HCT116 (cell line): ENCODE measurements at regions not wholly inside any gene's neighbourhood (a gene's known extent, or its start where the extent isn't known, plus 50 kb on each side); places are given as distances from the start of the nearest gene placed in this dataset.
"Not testable (repeated sequence)": the region's sequence is repeated elsewhere in the genome, so short reads cannot be mapped to it uniquely, and the experiment has no call there.

Experiments used
- ATAC-seq: fragments of 200-7000 bp; cut with Tn5 transposase; 2 replicates; pipeline ENCODE4 v1.9.1; 2020; ENCODE audit warnings: mild to moderate bottlenecking, moderate library complexity
- BruUV-seq: library from RNA; stranded (reverse); fragments of 400-500 nt; replicated peaks from 2 replicates; lab custom pipeline; 2021; lab: Mats Ljungman, UMichigan
- CTCF ChIA-PET: fragments of 300-600 bp; sonication (Branson Sonifier 250); formaldehyde crosslinking; loops from one replicate; lab custom pipeline; 2021; ENCODE audit warnings: antibody characterized with exemption; lab: Charles Lee
- POLR2A ChIA-PET: fragments of 300-600, 350-600 bp; sonication (Branson Sonifier 250); formaldehyde crosslinking; loops from one replicate; lab custom pipeline; 2021; ENCODE audit warnings: antibody characterized with exemption; lab: Charles Lee
- RAD21 ChIA-PET, 2 experiments: fragments of 300-600 bp; sonication (Branson Sonifier 250); formaldehyde crosslinking; loops; one replicate each; lab custom pipeline; 2023; ENCODE audit warnings: low total read pairs in 2 of 2; ENCODE audit not compliant: uncharacterized antibody in 2 of 2, unreplicated experiment in 2 of 2, low non-redundant PET in 1 of 2; lab: Charles Lee
- DNase-seq: peaks from one replicate; pipeline ENCODE4 v3.0.0-alpha.2; 2010; ENCODE audit warnings: low read depth, low spot score
- H2AFZ ChIP-seq: fragments of 200-600 bp; shearing (Covaris generic), sonication (generic); 2 replicates; pipeline ENCODE4 v1.6.1; 2017; ENCODE audit warnings: low read depth, mixed run types, mixed read lengths, antibody characterized with exemption, low read length; ENCODE audit not compliant: poor library complexity, severe bottlenecking
- H3K27ac ChIP-seq: 2 replicates; pipeline ENCODE4 v1.5.1; 2012; ENCODE audit warnings: low read depth, low read length
- H3K27me3 ChIP-seq: fragments of 200-600 bp; sonication (generic); 2 replicates; pipeline ENCODE4 v1.6.1; 2016; ENCODE audit warnings: mixed run types, low read length, mixed read lengths; ENCODE audit not compliant: insufficient read depth
- H3K36me3 ChIP-seq, 2 experiments: fragments of 200-500 bp in 1 of 2; fragments of 200-600 bp in 1 of 2; sonication (Bioruptor generic) in 1 of 2; sonication (generic) in 1 of 2; 2 replicates each; pipeline versions ENCODE4 v1.5.1 to v1.6.1; 2014 to 2016; ENCODE audit warnings: low read length in 2 of 2, inconsistent platforms in 1 of 2, mixed read lengths in 1 of 2, mixed run types in 1 of 2; ENCODE audit not compliant: insufficient read depth in 2 of 2, control insufficient read depth in 1 of 2
- H3K4me1 ChIP-seq, 2 experiments: fragments of 200-600 bp in 1 of 2; sonication (generic) in 1 of 2; 2 replicates each; pipeline versions ENCODE4 v1.5.1 to v1.6.1; 2012 to 2017; ENCODE audit warnings: low read length in 2 of 2, inconsistent platforms in 1 of 2, mild to moderate bottlenecking in 1 of 2, mixed read lengths in 1 of 2, mixed run types in 1 of 2, moderate library complexity in 1 of 2; ENCODE audit not compliant: insufficient read depth in 2 of 2, control insufficient read depth in 1 of 2
- H3K4me2 ChIP-seq: fragments of 200-600 bp; sonication (generic); 2 replicates; pipeline ENCODE4 v1.6.1; 2017; ENCODE audit warnings: mixed run types, low read length, mixed read lengths
- H3K4me3 ChIP-seq, 2 experiments: fragments of 200-600 bp in 1 of 2; sonication (generic) in 1 of 2; replicated peaks in 1 of 2; 2 replicates each; pipeline ENCODE4 v1.5.1; 2011 to 2016; ENCODE audit warnings: low read length in 2 of 2, control low read depth in 1 of 2, low read depth in 1 of 2, mild to moderate bottlenecking in 1 of 2, mixed read lengths in 1 of 2, mixed run types in 1 of 2
- H3K79me2 ChIP-seq: fragments of 200-600 bp; sonication (generic); 2 replicates; pipeline ENCODE4 v1.6.1; 2017; ENCODE audit warnings: mild to moderate bottlenecking, mixed run types, low read length, moderate library complexity, mixed read lengths; ENCODE audit not compliant: insufficient read depth
- H3K9ac ChIP-seq: fragments of 200-600 bp; sonication (generic); 2 replicates; pipeline ENCODE4 v1.6.1; 2016; ENCODE audit warnings: low read length, mixed read lengths
- H3K9me2 ChIP-seq: fragments of 200-600 bp; sonication (generic), shearing (Covaris generic); 2 replicates; pipeline ENCODE4 v1.6.1; 2017; ENCODE audit warnings: mixed run types, mild to moderate bottlenecking, moderate library complexity; ENCODE audit not compliant: insufficient read depth
- H3K9me3 ChIP-seq, 2 experiments: fragments of 200-500 bp in 1 of 2; fragments of 200-600 bp in 1 of 2; sonication (Bioruptor generic) in 1 of 2; sonication (generic) in 1 of 2; 2 replicates each; pipeline ENCODE4 v1.6.1; 2014 to 2017; ENCODE audit warnings: low read length in 2 of 2, mixed read lengths in 2 of 2, inconsistent platforms in 1 of 2, low read depth in 1 of 2, mild to moderate bottlenecking in 1 of 2, mixed run types in 1 of 2, moderate library complexity in 1 of 2; ENCODE audit not compliant: control insufficient read depth in 1 of 2, insufficient read depth in 1 of 2
- H4K20me1 ChIP-seq: fragments of 200-600 bp; sonication (generic), shearing (Covaris generic); 2 replicates; pipeline ENCODE4 v1.6.1; 2017; ENCODE audit warnings: mixed run types, mild to moderate bottlenecking, moderate library complexity; ENCODE audit not compliant: insufficient read depth
- CBX3 ChIP-seq: IDR thresholded peaks from 2 replicates; pipeline ENCODE4 v1.6.1; 2012; ENCODE audit warnings: low read depth
- ELF1 ChIP-seq: IDR thresholded peaks from 2 replicates; pipeline ENCODE4 v1.6.1; 2012; ENCODE audit warnings: low read depth, borderline replicate concordance
- EZH2 ChIP-seq: fragments of 200-600 bp; sonication (generic); IDR thresholded peaks from 2 replicates; pipeline ENCODE4 v1.6.1; 2017; ENCODE audit warnings: antibody characterized with exemption, mixed run types
- JUND ChIP-seq: IDR thresholded peaks from 2 replicates; pipeline ENCODE4 v1.6.1; 2012
- SRF ChIP-seq: IDR thresholded peaks from 2 replicates; pipeline ENCODE4 v1.6.1; 2012; ENCODE audit warnings: low read depth
- ZFX ChIP-seq: fragments of 450-650 bp; IDR thresholded peaks from 2 replicates; pipeline ENCODE4 v1.6.1; 2017
- intact Hi-C: fragments of 100-400 bp; cut with micrococcal nuclease; formaldehyde crosslinking; loops from 2 replicates; pipeline ENCODE4 v1.10.0; 2022
- TF ChIP-seq, protein P1 (sequence below), 3 experiments: fragments of 200-600 bp in 1 of 3; sonication (generic) in 1 of 3; IDR thresholded peaks in 2 of 3; conservative IDR thresholded peaks in 1 of 3; 2 replicates each; pipeline ENCODE4 v1.5.1; 2012 to 2017; ENCODE audit warnings: low read depth in 2 of 3, low read length in 2 of 3, antibody characterized with exemption in 1 of 3, borderline replicate concordance in 1 of 3, control low read depth in 1 of 3, mild to moderate bottlenecking in 1 of 3, mixed read lengths in 1 of 3, mixed run types in 1 of 3, moderate library complexity in 1 of 3; ENCODE audit not compliant: insufficient read depth in 1 of 3
- TF ChIP-seq, protein P2 (sequence below): IDR thresholded peaks from 2 replicates; pipeline ENCODE4 v1.6.1; 2012; ENCODE audit warnings: low read depth

DNA sequence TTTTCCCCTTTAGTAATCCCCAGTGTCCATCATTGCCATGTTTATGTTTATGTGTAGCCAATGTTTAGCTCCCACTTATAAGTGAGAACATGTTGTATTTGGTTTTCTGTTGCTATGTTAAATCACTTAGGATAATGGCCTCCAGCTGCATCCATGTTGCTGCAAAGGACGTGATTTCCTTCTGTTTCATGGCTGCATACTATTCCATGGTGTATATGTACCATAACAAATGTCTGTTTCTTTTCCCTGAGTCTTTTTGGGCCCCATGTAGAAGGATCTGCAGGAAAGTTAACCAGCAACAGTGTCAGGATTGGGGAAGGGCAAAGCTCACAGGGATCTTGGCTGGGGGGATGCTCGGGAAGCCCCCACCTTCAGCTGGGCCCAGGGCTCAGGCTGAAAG is 64.3 kb upstream of the SULF2 start:
- no peak overlapping the region for H3K4me3 ChIP-seq
- no peaks in the 10 kb centered on the region for H4K20me1 ChIP-seq
- BruUV-seq: no TSS peak
- H3K9me2 ChIP-seq: no peaks in the 10 kb centered on the region
- no peaks in the 10 kb centered on the region for H3K36me3 ChIP-seq
- no peak for TF ChIP-seq ZFX
- no peak for TF ChIP-seq JUND
- TF ChIP-seq ELF1: no peak
- no peak for TF ChIP-seq SRF
- TF ChIP-seq, protein P1, sequence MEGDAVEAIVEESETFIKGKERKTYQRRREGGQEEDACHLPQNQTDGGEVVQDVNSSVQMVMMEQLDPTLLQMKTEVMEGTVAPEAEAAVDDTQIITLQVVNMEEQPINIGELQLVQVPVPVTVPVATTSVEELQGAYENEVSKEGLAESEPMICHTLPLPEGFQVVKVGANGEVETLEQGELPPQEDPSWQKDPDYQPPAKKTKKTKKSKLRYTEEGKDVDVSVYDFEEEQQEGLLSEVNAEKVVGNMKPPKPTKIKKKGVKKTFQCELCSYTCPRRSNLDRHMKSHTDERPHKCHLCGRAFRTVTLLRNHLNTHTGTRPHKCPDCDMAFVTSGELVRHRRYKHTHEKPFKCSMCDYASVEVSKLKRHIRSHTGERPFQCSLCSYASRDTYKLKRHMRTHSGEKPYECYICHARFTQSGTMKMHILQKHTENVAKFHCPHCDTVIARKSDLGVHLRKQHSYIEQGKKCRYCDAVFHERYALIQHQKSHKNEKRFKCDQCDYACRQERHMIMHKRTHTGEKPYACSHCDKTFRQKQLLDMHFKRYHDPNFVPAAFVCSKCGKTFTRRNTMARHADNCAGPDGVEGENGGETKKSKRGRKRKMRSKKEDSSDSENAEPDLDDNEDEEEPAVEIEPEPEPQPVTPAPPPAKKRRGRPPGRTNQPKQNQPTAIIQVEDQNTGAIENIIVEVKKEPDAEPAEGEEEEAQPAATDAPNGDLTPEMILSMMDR (IDR thresholded peaks at IDR 0.05 in 2 of 3, conservative IDR thresholded peaks at IDR 0.05 in 1 of 3; ENCODE audit: borderline replicate concordance in 1 of 3, insufficient read depth in 1 of 3, low read depth in 2 of 3, low read length in 2 of 3): no peak
- H3K9ac ChIP-seq: no peak overlapping the region
- no peaks in the 10 kb centered on the region for H3K79me2 ChIP-seq
- CTCF ChIA-PET: no interaction called here
- no peak overlapping the region for H2AFZ ChIP-seq
- H3K27me3 ChIP-seq: no peaks in the 10 kb centered on the region
- intact Hi-C loops: no loop called here
- POLR2A ChIA-PET: no interaction called here
- H3K4me2 ChIP-seq: no peak overlapping the region
- DNase-seq: no peak
- H3K4me1 ChIP-seq: no peaks in the 10 kb centered on the region
- RAD21 ChIA-PET: no interaction called here
- no peak for ATAC-seq
- no peaks in the 10 kb centered on the region for H3K9me3 ChIP-seq
- no peak overlapping the region for H3K27ac ChIP-seq

DNA sequence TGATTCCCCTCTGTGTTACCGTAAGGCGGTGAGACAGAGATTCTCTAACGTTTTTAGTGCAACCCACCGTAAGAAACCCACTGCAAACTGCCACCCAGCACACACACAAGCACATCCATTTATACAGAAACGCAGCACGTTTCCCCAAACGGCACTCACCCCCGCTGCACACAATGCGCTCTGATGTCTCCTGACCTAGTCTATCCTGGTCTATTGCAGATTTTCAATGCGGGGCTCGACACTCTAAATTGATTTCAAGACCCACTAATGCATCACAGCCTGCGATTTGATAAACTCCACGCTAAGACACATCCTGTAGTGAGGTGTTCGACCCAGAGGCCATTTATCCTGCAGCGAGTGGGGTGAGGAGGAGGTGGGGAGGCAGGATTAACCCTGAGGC is 63.7 kb upstream of the SULF2 start:
- H4K20me1 ChIP-seq: no peaks in the 10 kb centered on the region
- H3K4me2 ChIP-seq: no peak overlapping the region
- no peak overlapping the region for H3K4me3 ChIP-seq
- H3K27ac ChIP-seq: no peak overlapping the region
- intact Hi-C loops: no loop called here
- POLR2A ChIA-PET: no interaction called here
- no peaks in the 10 kb centered on the region for H3K9me3 ChIP-seq
- H3K27me3 ChIP-seq: no peaks in the 10 kb centered on the region
- H3K9ac ChIP-seq: no peak overlapping the region
- H3K9me2 ChIP-seq: no peaks in the 10 kb centered on the region
- no peaks in the 10 kb centered on the region for H3K36me3 ChIP-seq
- DNase-seq (no peak), ATAC-seq (no peak)
- RAD21 ChIA-PET: no interaction called here
- BruUV-seq: no TSS peak
- TF ChIP-seq, protein P2, sequence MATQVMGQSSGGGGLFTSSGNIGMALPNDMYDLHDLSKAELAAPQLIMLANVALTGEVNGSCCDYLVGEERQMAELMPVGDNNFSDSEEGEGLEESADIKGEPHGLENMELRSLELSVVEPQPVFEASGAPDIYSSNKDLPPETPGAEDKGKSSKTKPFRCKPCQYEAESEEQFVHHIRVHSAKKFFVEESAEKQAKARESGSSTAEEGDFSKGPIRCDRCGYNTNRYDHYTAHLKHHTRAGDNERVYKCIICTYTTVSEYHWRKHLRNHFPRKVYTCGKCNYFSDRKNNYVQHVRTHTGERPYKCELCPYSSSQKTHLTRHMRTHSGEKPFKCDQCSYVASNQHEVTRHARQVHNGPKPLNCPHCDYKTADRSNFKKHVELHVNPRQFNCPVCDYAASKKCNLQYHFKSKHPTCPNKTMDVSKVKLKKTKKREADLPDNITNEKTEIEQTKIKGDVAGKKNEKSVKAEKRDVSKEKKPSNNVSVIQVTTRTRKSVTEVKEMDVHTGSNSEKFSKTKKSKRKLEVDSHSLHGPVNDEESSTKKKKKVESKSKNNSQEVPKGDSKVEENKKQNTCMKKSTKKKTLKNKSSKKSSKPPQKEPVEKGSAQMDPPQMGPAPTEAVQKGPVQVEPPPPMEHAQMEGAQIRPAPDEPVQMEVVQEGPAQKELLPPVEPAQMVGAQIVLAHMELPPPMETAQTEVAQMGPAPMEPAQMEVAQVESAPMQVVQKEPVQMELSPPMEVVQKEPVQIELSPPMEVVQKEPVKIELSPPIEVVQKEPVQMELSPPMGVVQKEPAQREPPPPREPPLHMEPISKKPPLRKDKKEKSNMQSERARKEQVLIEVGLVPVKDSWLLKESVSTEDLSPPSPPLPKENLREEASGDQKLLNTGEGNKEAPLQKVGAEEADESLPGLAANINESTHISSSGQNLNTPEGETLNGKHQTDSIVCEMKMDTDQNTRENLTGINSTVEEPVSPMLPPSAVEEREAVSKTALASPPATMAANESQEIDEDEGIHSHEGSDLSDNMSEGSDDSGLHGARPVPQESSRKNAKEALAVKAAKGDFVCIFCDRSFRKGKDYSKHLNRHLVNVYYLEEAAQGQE: no peak
- no peak for TF ChIP-seq CBX3
- TF ChIP-seq EZH2: no peak
- no peaks in the 10 kb centered on the region for H3K79me2 ChIP-seq
- CTCF ChIA-PET: no interaction called here
- peaks cover 0 to 3% of the 10 kb centered on the region in 2 experiments; a peak in 1 of 4 replicates for H3K4me1 ChIP-seq
- H2AFZ ChIP-seq: no peak overlapping the region

DNA sequence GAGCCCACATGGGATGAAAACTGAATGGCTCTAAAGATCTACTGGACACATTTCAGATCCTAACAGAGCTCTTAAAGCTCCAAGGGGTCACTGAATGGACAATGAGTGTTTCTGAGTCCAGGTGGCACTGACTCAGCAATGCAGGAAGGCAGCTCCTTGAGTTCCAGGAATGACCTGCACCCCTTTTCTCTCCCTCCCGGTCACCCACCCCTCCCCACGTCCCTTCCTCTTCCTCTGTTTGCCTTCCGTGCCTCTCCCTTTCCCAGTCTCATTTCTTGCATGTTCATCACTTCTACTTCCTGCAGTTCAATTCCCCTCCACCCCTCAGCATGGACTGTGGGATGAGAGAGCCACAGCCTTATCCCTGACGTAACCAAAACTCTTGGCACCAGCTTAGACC is 63.3 kb upstream of the SULF2 start:
- POLR2A ChIA-PET, CTCF ChIA-PET, H3K9me2 ChIP-seq, H3K36me3 ChIP-seq, H3K79me2 ChIP-seq, H3K4me1 ChIP-seq, H3K27ac ChIP-seq, H3K9me3 ChIP-seq, H3K9ac ChIP-seq, H3K4me2 ChIP-seq, H4K20me1 ChIP-seq, BruUV-seq, RAD21 ChIA-PET, ATAC-seq, H3K27me3 ChIP-seq, H3K4me3 ChIP-seq, intact Hi-C loops, DNase-seq, H2AFZ ChIP-seq: not testable (repeated sequence)
